HG02759 (cell line): ENCODE measurements at regions not wholly inside any gene's neighbourhood (a gene's known extent, or its start where the extent isn't known, plus 50 kb on each side); places are given as distances from the start of the nearest gene placed in this dataset.
"Not testable (repeated sequence)": the region's sequence is repeated elsewhere in the genome, so short reads cannot be mapped to it uniquely, and the experiment has no call there.

Source experiments
- ATAC-seq: cut with Tn5 transposase; IDR thresholded peaks from one replicate; pipeline ENCODE4 v1.9.1; 2021; ENCODE audit warnings: mild to moderate bottlenecking, moderate library complexity; ENCODE audit not compliant: unreplicated experiment

DNA sequence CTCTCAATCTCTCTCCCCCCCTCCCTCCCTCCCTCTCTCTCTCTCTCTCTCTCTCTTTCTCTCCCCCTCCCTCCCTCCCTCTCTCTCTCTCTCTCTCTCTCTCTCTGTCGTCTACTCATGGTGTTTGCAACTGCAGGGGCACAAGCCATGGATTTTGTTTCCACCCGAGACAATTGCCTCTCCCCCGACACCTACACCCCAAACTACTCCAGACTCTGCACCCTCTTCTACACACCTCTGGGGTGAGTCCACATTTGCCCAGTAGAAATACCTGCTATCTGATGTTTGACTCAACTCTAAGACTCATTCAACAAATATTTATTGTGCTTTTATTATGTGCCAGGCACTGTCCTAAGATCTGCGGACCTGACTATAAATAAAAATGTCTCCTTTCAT, 93.7 kb downstream of the TMEM17 start:
- no peak for ATAC-seq

DNA sequence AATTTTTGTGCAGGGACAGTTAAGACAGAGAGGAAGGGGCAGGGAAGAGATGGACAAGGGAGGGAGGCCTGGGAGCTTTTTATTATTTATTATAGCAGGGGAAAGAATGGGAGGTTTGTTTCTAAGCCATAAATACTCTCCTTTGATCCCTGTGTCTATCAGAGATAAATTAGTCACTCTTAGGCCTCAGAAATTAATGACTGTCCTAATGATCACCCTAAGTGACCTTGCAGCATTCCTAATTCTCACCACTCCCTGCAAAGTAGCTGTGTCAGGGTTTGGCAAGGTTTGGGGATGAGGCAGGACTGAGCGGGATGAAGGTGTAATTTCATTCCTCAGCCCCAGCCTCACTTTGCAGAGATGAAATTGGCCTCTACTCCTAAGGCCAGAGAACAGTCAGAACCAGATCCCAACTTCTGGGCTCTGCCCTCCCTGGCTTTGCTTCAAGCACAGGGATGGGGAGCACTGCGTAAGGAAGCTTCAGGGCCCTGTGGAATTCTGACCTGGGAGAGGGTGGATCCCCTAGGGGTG, 95.0 kb downstream of the TMEM17 start:
- no peak for ATAC-seq

DNA sequence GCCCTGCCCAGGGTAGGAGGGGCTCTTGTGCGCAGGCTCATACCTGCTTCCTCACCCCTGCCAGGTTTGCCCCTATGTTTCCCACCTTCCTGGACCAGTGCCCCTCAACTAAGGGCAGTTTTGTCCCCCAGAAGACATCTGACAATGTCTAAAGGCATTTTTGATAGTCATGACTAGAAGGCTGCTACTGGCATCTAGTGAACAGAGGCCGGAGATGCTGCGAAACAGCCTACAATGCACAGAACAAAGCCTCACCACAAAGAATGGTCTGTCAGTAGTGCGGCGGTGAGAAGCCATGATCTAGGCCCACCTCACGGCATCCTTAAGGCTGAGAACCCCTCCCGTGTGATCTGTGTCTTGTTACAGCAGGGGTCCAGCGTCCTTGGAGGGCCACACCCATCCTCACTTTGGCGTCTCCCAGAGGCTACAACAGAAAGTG, 96.0 kb downstream of the TMEM17 start:
- no peak for ATAC-seq

DNA sequence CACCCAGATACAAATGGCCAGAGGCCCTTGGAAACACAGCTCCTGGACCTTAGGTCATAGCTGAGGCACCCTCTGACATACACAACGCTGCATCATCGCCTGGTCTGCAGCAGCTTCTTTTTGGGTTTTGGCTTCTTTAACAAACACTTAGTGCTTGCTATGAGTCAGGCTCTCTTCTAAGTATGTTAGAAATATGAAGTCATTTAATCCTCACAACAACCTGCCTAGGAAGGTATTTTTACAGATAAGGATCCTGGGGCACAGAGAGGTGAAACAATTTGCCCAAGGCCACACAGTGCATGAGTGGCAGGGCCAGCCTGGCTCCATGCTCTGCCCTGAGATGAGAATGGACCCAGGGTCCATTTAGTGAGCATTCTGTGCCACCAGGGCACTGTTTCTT, 96.6 kb downstream of the TMEM17 start:
- no peak for ATAC-seq

DNA sequence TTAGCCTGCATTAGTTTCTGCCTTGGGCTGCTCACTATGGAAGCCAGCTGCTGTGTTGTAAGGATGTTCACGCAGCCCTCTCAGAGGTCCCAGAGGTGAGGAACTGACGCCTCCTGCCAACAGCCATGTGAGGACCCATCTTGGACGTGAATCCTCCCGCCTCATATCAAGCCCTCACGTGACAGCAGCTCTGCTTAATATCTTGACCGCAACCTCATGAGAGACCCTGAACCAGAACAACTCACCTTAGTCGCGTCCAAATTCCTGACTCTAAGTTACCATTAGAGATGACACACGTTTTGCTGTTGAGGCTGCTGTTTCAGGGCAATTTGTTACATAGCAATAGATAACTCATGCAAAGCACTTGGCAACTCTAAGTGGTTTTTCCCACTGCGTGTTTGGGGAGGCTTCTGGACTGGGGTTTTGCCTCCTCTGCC, 97.7 kb downstream of the TMEM17 start:
- no peak for ATAC-seq

DNA sequence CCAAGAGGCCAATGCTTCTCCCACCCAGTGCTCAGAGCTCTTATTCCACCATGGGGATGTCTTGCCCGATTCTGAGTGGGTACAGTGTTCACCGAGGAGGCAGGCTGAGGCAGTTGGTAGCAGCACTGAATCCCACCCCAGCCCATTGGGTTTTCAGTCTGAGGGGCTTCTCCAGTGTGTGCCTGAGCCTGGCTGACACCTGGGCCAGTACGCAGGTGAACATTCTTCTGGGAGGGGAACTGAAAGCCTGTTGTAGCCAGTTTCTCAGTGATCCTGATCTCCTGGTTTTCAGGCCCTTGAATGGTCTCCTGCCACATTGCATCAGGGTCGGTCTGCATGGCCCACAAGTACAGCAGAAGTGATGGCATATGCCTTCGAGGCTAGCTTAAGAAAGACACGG, 98.2 kb downstream of the TMEM17 start:
- no peak for ATAC-seq

DNA sequence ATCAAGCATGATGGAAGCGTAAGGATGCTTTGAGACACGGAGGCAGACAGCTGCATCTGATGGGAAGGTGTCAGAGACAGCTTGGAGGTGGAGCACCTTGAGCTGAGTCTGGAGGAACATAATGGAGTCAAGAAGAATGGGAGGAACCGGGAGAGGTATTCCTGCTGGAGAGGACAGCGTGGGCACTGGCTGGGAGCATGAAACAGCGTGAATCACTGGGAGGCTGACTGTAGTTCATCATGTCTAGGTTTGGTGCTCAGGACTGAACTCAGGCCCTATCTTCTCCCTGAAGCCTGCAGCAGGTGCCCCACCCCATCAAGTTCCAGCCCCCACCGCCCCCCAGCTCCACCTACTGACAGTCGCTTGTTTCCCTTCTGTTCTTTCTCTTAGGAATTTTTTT, 98.6 kb downstream of the TMEM17 start:
- ATAC-seq: no peak

DNA sequence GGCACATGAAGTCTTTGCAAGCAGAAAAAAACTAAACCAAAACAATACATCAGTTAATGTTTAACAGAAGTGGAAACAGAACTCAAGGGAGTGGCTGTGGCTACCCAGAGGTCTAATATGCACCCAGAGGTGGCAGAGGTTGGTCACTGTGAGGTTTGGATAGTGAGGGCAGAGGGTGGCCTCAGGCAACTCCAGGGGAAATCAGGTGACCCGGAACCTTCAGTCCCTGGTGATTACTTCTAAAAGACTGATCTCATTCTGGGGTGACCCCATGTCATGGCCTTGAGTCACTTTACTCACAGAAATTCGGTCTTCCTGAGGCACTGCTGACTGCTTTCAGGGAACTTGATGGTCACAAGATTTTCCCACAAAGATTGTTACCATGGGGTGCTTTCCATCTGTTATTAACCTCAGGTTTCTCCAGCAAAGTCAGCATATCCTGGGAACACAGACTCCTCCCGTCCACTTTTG, 99.4 kb downstream of the TMEM17 start:
- peak; percentile 55 for ATAC-seq

DNA sequence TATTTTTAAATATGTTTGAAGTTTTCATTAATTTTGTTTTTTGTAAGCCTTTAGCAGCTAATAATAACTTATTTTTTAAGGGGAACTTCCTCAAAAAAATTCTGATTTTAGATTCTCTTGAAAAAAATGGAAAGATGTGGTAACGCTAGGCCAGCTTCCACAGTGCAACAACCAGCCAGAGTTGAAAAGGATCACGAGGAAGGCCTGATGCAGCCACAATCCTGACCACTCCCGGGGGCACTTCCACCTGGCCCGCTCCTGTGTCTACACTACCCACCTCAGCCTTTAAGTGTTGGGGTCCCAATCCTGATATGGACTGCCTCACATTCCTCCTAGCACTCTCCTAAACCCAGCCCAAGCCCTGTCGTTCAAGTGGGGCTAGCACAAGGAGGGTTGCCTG, 101.1 kb downstream of the TMEM17 start:
- ATAC-seq: no peak

DNA sequence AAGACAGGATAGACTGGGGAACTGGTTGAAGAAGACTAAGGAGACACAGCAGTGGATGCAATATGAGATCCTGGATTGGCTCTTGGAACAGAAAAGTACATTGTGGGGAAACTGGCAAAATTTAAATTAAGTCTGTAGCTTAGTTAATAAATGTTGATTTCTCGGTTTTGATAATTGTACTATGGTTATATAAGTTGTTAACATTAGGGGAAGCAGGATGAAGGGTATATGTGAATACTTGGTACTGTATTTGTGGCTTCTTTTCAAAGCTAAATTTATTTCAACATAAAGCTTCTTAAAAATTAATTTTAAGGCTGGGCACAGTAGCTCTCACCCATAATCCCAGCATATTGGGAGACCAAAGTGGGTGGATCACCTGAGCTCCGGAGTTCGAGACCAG, 103.8 kb downstream of the TMEM17 start:
- ATAC-seq: no peak

DNA sequence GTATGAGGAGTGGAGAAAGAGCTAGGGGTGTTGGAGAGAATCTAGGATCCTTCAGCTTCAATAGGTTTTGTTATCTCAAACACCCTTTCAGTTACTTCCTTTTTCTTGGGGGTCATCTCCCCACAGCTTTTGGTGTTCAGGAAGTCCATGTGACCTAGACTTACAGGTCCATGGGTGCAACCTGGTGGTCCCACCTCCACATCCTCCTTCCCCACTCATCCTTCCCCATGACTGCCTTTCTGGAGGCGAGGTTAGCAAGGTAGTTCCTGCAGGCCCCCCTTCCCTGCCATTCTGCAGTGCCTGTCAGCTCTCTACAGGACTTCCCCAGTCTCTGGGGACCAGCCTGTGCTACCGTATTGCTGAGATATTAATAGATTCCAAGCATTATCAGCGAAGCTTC, 107.6 kb downstream of the TMEM17 start:
- ATAC-seq: peak; percentile 54

DNA sequence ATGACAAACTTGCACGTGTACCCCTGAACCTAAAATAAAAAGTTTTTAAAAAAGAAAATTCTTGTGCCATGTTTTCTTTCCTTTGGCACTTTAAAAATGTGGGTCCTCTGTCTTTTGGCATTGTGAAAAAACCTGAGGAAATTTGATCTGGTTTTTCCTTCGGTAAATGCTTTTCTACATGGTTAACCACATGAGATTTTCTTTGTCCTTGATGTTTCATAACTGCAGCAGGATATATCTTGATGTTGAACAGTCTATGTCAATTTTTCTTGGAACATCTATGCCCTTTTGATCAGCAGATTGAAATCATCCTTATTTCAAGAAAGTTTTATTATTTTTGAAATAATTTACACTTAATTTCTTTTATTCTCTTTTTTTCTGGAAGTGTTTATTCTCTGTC, 109.1 kb downstream of the TMEM17 start:
- no peak for ATAC-seq

DNA sequence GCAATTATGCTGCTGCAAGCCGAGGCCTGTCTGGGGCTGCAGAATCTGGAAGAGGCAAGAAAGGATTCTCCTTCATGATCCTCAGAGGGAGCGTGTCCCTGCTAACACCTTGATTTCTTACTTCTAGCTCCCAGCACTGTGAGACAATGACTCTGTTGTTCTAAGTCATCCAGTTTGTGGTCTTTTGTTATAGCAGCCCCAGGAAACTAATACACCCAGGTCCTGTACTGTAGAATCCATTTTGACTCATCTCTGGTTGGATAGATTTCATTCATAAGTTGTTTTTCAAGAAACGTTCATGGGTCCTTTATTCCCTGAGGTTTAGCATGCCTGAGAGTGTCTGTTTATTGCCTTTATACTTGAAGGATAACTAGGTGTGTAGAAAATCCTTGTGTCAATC, 112.7 kb downstream of the TMEM17 start:
- no peak for ATAC-seq

DNA sequence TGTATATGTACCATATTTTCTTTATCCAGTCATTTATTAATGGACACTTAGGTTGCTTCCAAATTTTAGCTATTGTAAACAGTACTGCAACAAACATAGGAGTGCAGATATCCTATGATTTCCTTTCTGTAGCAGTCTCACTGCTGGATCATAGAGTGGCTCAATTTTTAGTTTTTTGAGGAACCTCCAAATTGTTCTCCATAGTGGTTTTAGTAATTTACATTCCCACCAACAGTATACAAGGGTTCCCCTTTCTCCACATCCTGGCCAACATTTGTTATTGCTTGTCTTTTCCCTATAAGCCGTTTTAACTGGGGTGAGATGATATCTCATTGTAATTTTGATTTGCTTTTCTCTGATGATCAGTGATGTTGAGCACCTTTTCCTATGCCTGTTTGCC, 114.3 kb downstream of the TMEM17 start:
- ATAC-seq: no peak

DNA sequence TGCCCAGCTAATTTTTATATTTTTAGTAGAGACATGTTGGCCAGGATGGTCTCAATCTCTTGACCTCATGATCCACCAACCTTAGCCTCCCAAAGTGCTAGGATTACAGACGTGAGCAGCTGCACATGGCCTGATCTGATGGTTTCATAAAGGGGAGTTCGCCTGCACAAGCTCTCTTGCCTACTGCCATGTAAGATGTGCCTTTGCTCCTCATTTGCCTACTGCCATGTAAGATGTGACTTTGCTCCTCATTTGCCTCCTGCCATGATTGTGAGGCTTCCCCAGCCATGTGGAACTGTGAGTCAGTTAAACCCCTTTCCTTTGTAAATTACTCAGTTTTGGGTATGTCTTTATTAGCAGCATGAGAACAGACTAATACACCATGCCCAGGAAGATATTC, 119.6 kb downstream of the TMEM17 start:
- not testable (repeated sequence) for ATAC-seq

DNA sequence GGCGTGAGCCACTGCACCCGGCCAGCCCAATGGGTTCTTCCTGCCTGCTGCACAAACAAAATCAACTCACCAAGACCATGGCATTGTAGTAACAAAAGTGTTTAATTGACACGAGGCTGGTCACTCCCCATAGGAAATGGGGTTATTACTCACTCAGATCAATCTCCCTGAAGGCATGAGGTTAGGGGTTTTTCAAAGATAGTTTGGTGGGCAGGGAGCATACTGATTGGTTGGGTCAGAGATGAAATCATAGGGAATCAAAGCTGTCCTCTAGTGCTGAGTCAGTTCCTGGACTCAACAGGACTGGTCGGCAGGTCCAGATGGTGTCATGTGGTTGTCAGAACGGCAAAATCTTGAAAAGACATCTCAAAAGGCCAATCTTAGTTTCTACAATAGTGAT, 122.1 kb downstream of the TMEM17 start:
- ATAC-seq: no peak

DNA sequence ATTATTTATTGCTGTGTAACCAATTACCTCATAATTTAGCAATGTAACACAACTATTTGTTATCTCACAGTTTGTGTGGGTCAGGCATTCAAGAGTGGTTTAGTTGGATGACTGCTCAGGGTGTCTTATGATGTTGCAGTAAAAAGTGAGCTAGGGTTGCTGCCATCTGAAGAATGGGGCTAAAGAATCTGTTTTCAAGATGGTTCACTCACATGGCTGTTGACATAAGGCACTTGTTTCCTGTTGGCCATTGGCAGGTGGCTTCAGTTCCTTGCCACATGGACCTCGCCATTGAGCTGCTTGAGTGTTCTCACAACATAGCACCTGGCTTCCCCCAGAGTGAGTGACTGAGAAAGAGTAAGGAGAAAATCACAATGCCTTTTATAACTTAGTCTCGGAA, 123.2 kb downstream of the TMEM17 start:
- no peak for ATAC-seq

DNA sequence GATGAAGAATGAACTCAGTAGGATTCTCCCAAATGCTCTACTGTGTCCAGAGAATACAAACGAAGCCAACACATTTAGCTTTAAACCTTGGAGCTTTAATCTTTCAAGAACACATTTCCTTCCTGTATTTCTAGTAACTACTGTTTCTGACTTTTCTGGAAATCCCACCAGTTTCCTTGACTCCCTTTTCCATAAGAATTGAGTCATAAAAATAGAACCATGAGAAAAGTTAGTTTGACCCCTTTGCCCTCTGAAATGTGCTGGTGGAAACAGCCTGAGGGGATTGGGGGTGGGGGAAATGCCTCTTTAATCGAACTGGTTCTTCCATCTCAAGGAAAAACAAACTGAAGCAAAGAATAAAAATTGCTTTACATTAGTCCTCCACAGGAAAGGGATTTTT, 123.9 kb downstream of the TMEM17 start:
- ATAC-seq: no peak

DNA sequence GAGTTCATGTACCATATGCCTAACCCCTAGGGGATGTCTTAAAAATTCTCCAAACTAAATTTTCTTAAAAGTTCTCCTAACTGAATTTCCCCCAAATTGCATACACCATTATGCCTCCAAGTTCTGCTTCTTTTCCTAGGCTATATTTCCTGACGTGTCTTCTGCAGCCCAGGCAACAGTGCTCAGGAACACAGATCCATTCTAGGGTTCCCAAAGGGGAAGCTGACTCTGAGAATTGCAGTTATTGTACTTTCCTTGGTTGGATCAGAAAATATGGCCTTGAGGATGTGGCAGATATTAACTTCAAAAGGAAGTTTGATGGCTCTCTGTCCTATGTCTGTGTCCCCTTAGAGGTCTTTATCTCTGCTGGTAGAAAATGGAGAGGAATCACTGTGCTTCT, 124.3 kb downstream of the TMEM17 start:
- no peak for ATAC-seq

DNA sequence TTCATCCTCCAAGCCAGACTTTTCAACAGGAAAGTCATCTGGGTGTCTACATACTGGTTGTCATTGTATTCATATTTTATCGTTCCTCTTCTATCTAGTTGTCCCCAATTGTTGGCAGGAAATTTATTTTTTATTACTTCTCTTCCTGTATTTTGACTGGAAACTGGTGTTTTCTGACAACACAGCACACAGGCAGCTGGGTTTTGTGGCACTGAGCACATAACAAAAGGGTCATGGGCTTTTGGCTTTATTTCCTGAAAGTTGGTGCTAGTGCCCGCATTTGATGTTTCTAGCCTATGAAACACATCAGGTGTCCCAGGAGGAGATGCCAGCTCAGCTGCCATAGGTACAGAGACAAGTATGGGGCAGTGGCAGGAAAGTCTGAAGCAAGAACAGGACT, 126.4 kb downstream of the TMEM17 start:
- no peak for ATAC-seq

DNA sequence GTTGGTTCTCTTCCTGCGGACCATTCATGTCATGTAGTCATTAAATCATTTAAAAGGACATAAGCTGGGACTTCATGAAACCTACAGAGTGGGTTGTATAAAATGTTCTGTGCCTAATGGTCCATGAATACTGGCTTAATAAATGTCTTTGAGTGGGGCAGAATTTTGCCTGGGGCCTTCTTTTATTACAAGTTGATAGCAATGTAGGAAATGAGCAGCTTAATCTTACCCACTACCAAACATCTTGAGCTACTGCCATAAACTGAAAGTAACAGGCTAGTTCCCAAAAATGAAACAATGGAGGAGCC, 130.9 kb downstream of the TMEM17 start:
- no peak for ATAC-seq

DNA sequence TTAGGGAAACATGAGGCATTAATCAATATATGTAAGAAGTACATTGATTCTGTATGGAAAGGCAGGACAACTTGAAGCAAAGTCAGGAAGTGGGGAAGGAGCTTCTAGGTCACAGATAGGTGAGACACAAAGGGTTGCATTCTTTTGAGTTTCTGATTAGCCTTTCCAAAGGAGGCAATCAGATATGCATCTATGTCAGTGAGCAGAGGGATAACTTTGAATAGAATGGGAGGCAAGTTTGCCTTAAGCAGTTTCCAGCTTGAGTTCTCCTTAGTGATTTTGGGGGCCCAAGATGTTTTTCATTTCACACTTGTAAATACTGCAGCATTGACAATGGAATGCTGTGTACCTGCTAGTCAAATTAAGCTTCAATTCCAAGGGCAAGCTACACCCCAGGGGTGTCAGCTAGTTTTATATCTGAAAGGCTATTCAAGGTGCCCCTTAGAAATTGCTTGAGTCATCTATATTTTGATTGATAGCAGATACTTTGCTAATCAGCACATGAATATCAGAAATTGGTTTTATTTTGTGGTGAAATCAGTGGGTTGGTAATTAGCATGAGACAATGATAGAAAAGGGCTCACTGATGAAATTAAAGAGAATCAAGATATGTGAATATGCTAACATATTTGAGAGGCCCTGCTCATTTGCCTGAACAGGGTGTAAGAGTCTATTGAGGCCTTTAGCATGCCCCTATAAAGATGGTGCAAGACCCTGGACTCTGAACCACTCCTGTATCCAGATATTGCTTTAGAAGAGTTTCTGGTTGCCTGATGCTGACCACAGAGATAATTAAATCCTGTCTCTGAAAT, 131.5 kb downstream of the TMEM17 start:
- no peak for ATAC-seq

DNA sequence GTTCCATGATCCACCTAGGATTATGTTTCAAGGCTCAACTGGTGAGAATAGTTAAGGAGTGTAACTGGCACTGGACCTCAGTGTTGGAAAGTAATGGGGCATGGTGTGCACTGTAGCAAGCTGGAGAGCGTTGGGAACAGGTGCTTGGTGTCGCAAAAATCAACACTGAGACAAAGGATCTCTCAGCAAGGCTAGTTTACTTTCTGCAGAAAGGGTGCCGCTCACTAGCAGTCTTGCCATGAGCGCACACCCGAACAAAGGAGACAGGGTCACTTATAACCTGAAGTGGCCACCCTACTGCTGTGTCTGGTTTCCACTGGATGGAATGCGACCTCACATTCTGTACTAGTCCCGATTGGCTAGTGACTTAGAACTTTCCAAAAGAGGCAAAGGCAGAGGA, 133.2 kb downstream of the TMEM17 start:
- ATAC-seq: no peak
